ENCODE measurements at regions not wholly inside any gene's neighbourhood (a gene's known extent, or its start where the extent isn't known, plus 50 kb on each side); places are given as distances from the start of the nearest gene placed in this dataset.

GRCh38 chr7:26100406-26101339 is 51.3 kb upstream of the NFE2L3 start:
- H3K4me3 ChIP-seq (replicated peaks; ENCODE audit: low read depth, low read length) = no peak overlapping the region
- TF ChIP-seq CTCF (IDR thresholded peaks at IDR 0.05; ENCODE audit: low read depth, low read length, missing control alignments) = no peak
- no peak for DNase-seq (ENCODE audit: extremely low read depth, low read depth)

GRCh38 chr7:26101361-26102151 is 50.4 kb upstream of the NFE2L3 start:
- H3K4me3 ChIP-seq (replicated peaks; ENCODE audit: low read depth, low read length) = no peak overlapping the region
- no peak for TF ChIP-seq CTCF (IDR thresholded peaks at IDR 0.05; ENCODE audit: low read depth, low read length, missing control alignments)
- no peak for DNase-seq (ENCODE audit: extremely low read depth, low read depth)

GRCh38 chr7:26102176-26102575 is 49.8 kb upstream of the NFE2L3 start:
- DNase-seq (ENCODE audit: extremely low read depth, low read depth) = no peak
- no peak overlapping the region for H3K4me3 ChIP-seq (replicated peaks; ENCODE audit: low read depth, low read length)
- TF ChIP-seq CTCF (IDR thresholded peaks at IDR 0.05; ENCODE audit: low read depth, low read length, missing control alignments) = no peak
